H9 (cell line): ENCODE measurements at regions not wholly inside any gene's neighbourhood (a gene's known extent, or its start where the extent isn't known, plus 50 kb on each side); places are given as distances from the start of the nearest gene placed in this dataset.

Experiments
- DNase-seq: peaks from one replicate; pipeline ENCODE4 v3.0.0-alpha.2; 2017
- H2AFZ ChIP-seq: one replicate; pipeline ENCODE4 v1.6.1; 2013; ENCODE audit warnings: mild to moderate bottlenecking, low read length, control low read depth, moderate library complexity
- H2AK5ac ChIP-seq: 2 replicates; pipeline ENCODE4 v1.6.1; 2013; ENCODE audit warnings: low read length, control low read depth, mixed read lengths; ENCODE audit not compliant: insufficient read length
- H2BK120ac ChIP-seq: one replicate; pipeline ENCODE4 v1.6.1; 2013; ENCODE audit warnings: low read depth, mild to moderate bottlenecking, low read length, control low read depth, inconsistent platforms; ENCODE audit not compliant: poor library complexity, severe bottlenecking
- H2BK12ac ChIP-seq: 2 replicates; pipeline ENCODE4 v1.6.1; 2013; ENCODE audit warnings: low read length, control low read depth, mixed read lengths, low read depth; ENCODE audit not compliant: insufficient read length
- H2BK15ac ChIP-seq: 2 replicates; pipeline ENCODE4 v1.6.1; 2013; ENCODE audit warnings: low read depth, low read length, control low read depth
- H2BK20ac ChIP-seq: one replicate; pipeline ENCODE4 v1.6.1; 2013; ENCODE audit warnings: low read depth, mild to moderate bottlenecking, low read length, control low read depth, inconsistent platforms; ENCODE audit not compliant: poor library complexity, severe bottlenecking
- H2BK5ac ChIP-seq: 2 replicates; pipeline ENCODE4 v1.6.1; 2013; ENCODE audit warnings: low read length, control low read depth, mixed read lengths; ENCODE audit not compliant: insufficient read length
- H3K14ac ChIP-seq: 2 replicates; pipeline ENCODE4 v1.6.1; 2013; ENCODE audit warnings: low read length, control low read depth; ENCODE audit not compliant: insufficient read depth
- H3K18ac ChIP-seq: 2 replicates; pipeline ENCODE4 v1.6.1; 2013; ENCODE audit warnings: low read depth, mild to moderate bottlenecking, mixed read lengths, low read length, control low read depth; ENCODE audit not compliant: insufficient read length
- H3K23ac ChIP-seq: 2 replicates; pipeline ENCODE4 v1.6.1; 2013; ENCODE audit warnings: low read length, control low read depth, mixed read lengths, low read depth; ENCODE audit not compliant: insufficient read length
- H3K23me2 ChIP-seq: 2 replicates; pipeline ENCODE4 v1.6.1; 2013; ENCODE audit warnings: low read depth, mild to moderate bottlenecking, mixed read lengths, low read length, control low read depth; ENCODE audit not compliant: insufficient read length, poor library complexity, severe bottlenecking
- H3K27ac ChIP-seq: 2 replicates; pipeline ENCODE4 v1.5.1; 2013; ENCODE audit warnings: low read length, control low read depth, mixed read lengths, low read depth; ENCODE audit not compliant: insufficient read length
- H3K27me3 ChIP-seq: 2 replicates; pipeline ENCODE4 v1.6.1; 2013; ENCODE audit warnings: low read length, control low read depth, inconsistent platforms; ENCODE audit not compliant: insufficient read depth
- H3K4ac ChIP-seq: 2 replicates; pipeline ENCODE4 v1.6.1; 2013; ENCODE audit warnings: low read depth, mild to moderate bottlenecking, control low read depth, inconsistent platforms, low read length, moderate library complexity
- H3K4me1 ChIP-seq: 2 replicates; pipeline ENCODE4 v1.6.1; 2013; ENCODE audit warnings: low read length, control low read depth, inconsistent platforms; ENCODE audit not compliant: insufficient read depth
- H3K4me2 ChIP-seq: 2 replicates; pipeline ENCODE4 v1.6.1; 2013; ENCODE audit warnings: low read length, control low read depth, mixed read lengths; ENCODE audit not compliant: insufficient read length, insufficient read depth
- H3K56ac ChIP-seq: 2 replicates; pipeline ENCODE4 v1.6.1; 2013; ENCODE audit warnings: low read depth, mild to moderate bottlenecking, mixed read lengths, low read length, control low read depth; ENCODE audit not compliant: insufficient read length
- H3K79me1 ChIP-seq: 2 replicates; pipeline ENCODE4 v1.6.1; 2013; ENCODE audit warnings: low read depth, mild to moderate bottlenecking, moderate library complexity, low read length, control low read depth, inconsistent platforms; ENCODE audit not compliant: insufficient read depth, poor library complexity, severe bottlenecking
- H3K79me2 ChIP-seq: 2 replicates; pipeline ENCODE4 v1.6.1; 2013; ENCODE audit warnings: low read length, control low read depth, inconsistent platforms; ENCODE audit not compliant: insufficient read depth
- H3K9ac ChIP-seq: 2 replicates; pipeline ENCODE4 v1.6.1; 2013; ENCODE audit warnings: low read length, control low read depth, mixed read lengths; ENCODE audit not compliant: insufficient read length; ENCODE audit errors: extremely low read depth
- H3K9me3 ChIP-seq: one replicate; pipeline ENCODE4 v1.6.1; 2013; ENCODE audit warnings: low read depth, low read length, inconsistent platforms; ENCODE audit not compliant: control insufficient read depth
- H3T11ph ChIP-seq: one replicate; pipeline ENCODE4 v1.6.1; 2013; ENCODE audit warnings: mild to moderate bottlenecking, low read length, control low read depth, inconsistent platforms
- H4K20me1 ChIP-seq: one replicate; pipeline ENCODE4 v1.6.1; 2013; ENCODE audit not compliant: control insufficient read depth, insufficient read length, insufficient read depth
- H4K5ac ChIP-seq: 2 replicates; pipeline ENCODE4 v1.6.1; 2013; ENCODE audit warnings: low read depth, mild to moderate bottlenecking, mixed read lengths, low read length, control low read depth; ENCODE audit not compliant: insufficient read length
- H4K8ac ChIP-seq: replicated peaks from 2 replicates; pipeline ENCODE4 v1.6.1; 2013; ENCODE audit warnings: low read length, control low read depth, mixed read lengths, low read depth; ENCODE audit not compliant: insufficient read length
- H4K91ac ChIP-seq: 2 replicates; pipeline ENCODE4 v1.6.1; 2013; ENCODE audit warnings: low read depth, mild to moderate bottlenecking, moderate library complexity, mixed read lengths, low read length, control low read depth; ENCODE audit not compliant: insufficient read length
- H3K27ac Mint-ChIP-seq, 3 experiments: 2 replicates in 2 of 3; 3 replicates in 1 of 3; pipeline ENCODE4 v1.8.0; 2020 to 2021; ENCODE audit warnings: mixed read lengths in 3 of 3, mild to moderate bottlenecking in 1 of 3, moderate library complexity in 1 of 3
- H3K27me3 Mint-ChIP-seq: 2 replicates; pipeline ENCODE4 v1.8.0; 2021; ENCODE audit warnings: low read depth, mild to moderate bottlenecking, moderate library complexity, mixed read lengths
- H3K36me3 Mint-ChIP-seq, 3 experiments: 2 replicates in 2 of 3; 3 replicates in 1 of 3; pipeline ENCODE4 v1.8.0; 2020 to 2021; ENCODE audit warnings: low read depth in 3 of 3, mixed read lengths in 3 of 3; ENCODE audit not compliant: insufficient read depth in 1 of 3
- H3K4me1 Mint-ChIP-seq, 2 experiments: 2 replicates each; pipeline ENCODE4 v1.8.0; 2020; ENCODE audit warnings: mixed read lengths in 2 of 2
- H3K4me3 Mint-ChIP-seq, 2 experiments: 2 replicates in 1 of 2; 3 replicates in 1 of 2; pipeline ENCODE4 v1.8.0; 2020 to 2021; ENCODE audit warnings: mild to moderate bottlenecking in 2 of 2, mixed read lengths in 2 of 2, moderate library complexity in 1 of 2
- H3K9me3 Mint-ChIP-seq, 2 experiments: 2 replicates in 1 of 2; 3 replicates in 1 of 2; pipeline ENCODE4 v1.8.0; 2020; ENCODE audit warnings: mild to moderate bottlenecking in 2 of 2, mixed read lengths in 2 of 2, moderate library complexity in 1 of 2
- CTCF ChIP-seq: fragments of 200-600 bp; sonication (generic); conservative IDR thresholded peaks from 3 replicates; pipeline ENCODE4 v1.8.0; 2021; ENCODE audit warnings: antibody characterized with exemption, mild to moderate bottlenecking

GRCh38 chrX:78532363-78532762 lies 126.8 kb downstream of the RTL3 start:
- Histone ChIP-seq H3K4ac (no peak overlapping the region), H2AFZ (no peak overlapping the region), H3K4me2 (no peak overlapping the region), H4K20me1 (no peaks in the 10 kb centered on the region), H2BK5ac (no peak overlapping the region), H2BK20ac (no peak overlapping the region), H3K14ac (no peak overlapping the region), H3K23ac (no peak overlapping the region), H2BK15ac (no peak overlapping the region), H3K18ac (no peak overlapping the region), H2BK12ac (no peak overlapping the region), H4K91ac (no peak overlapping the region), H2AK5ac (no peak overlapping the region), H3K79me1 (no peaks in the 10 kb centered on the region), H3K27ac (no peak overlapping the region), H3K27me3 (no peaks in the 10 kb centered on the region), H3K4me1 (no peaks in the 10 kb centered on the region), H3K9me3 (peaks cover 29% of the 10 kb centered on the region), H3K23me2 (no peaks in the 10 kb centered on the region), H4K5ac (no peak overlapping the region), H2BK120ac (no peak overlapping the region), H4K8ac (no peak overlapping the region), H3K56ac (no peak overlapping the region), H3K79me2 (no peaks in the 10 kb centered on the region), H3K9ac (no peak overlapping the region), H3T11ph (no peak overlapping the region)
- peaks cover 26 to 49% of the 10 kb centered on the region in 2 experiments for H3K9me3 Mint-ChIP-seq
- no peaks in the 10 kb centered on the region for H3K4me1 Mint-ChIP-seq
- H3K36me3 Mint-ChIP-seq = no peaks in the 10 kb centered on the region; a peak in 1 of 7 replicates
- no peak overlapping the region for H3K4me3 Mint-ChIP-seq
- H3K27ac Mint-ChIP-seq = no peak overlapping the region
- TF ChIP-seq CTCF = no peak
- H3K27me3 Mint-ChIP-seq = no peaks in the 10 kb centered on the region; the same call in 1 of the 2 replicates
- no peak for DNase-seq
